Endothelial cell of umbilical vein (primary cell): ENCODE measurements at regions not wholly inside any gene's neighbourhood (a gene's known extent, or its start where the extent isn't known, plus 50 kb on each side); places are given as distances from the start of the nearest gene placed in this dataset.

Experiments used
- BruUV-seq: library from RNA; stranded (reverse); fragments of 400-500 nt; replicated peaks from 2 replicates; lab custom pipeline; 2021; lab: Mats Ljungman, UMichigan
- CTCF ChIA-PET: fragments of 300-600, 350-600 bp; sonication (Branson Sonifier 250); formaldehyde crosslinking; loops from one replicate; lab custom pipeline; 2021; ENCODE audit warnings: antibody characterized with exemption, inconsistent platforms; lab: Charles Lee
- POLR2A ChIA-PET: fragments of 300-600, 350-600 bp; sonication (Branson Sonifier 250); formaldehyde crosslinking; loops from one replicate; lab custom pipeline; 2021; ENCODE audit warnings: antibody characterized with exemption, inconsistent platforms; lab: Charles Lee
- DNase-seq: peaks from one replicate; pipeline ENCODE4 v3.0.0-alpha.2; 2011; ENCODE audit warnings: low read depth, low spot score
- FAIRE-seq: peaks from 2 replicates; lab custom pipeline; 2011; peaks lifted over from hg19 to GRCh38; lab: Jason Lieb, UNC
- H2AFZ ChIP-seq: 2 replicates; pipeline ENCODE4 v1.6.0; 2012; ENCODE audit warnings: low read depth, low read length, control low read depth, inconsistent platforms
- H3K27ac ChIP-seq: 2 replicates; pipeline ENCODE4 v1.5.1; 2011; ENCODE audit warnings: low read depth, mild to moderate bottlenecking, control low read depth, low read length, moderate library complexity; ENCODE audit not compliant: insufficient read depth
- H3K27me3 ChIP-seq, 2 experiments: 2 replicates each; pipeline versions ENCODE4 v1.6.0 to v1.6.1; 2011; ENCODE audit warnings: low read length in 2 of 2, mixed read lengths in 1 of 2; ENCODE audit not compliant: control insufficient read depth in 2 of 2, insufficient read depth in 2 of 2
- H3K36me3 ChIP-seq, 2 experiments: 2 replicates in 1 of 2; 3 replicates in 1 of 2; pipeline ENCODE4 v1.5.1; 2011; ENCODE audit warnings: low read length in 2 of 2, mild to moderate bottlenecking in 1 of 2, moderate library complexity in 1 of 2; ENCODE audit not compliant: control insufficient read depth in 2 of 2, insufficient read depth in 2 of 2; ENCODE audit errors: extremely low read depth in 1 of 2
- H3K4me1 ChIP-seq: 3 replicates; pipeline ENCODE4 v1.5.1; 2011; ENCODE audit warnings: mild to moderate bottlenecking, low read length; ENCODE audit not compliant: control insufficient read depth, insufficient read depth; ENCODE audit errors: extremely low read depth
- H3K4me2 ChIP-seq: 2 replicates; pipeline ENCODE4 v1.6.1; 2011; ENCODE audit warnings: low read length, control low read depth, mixed read lengths; ENCODE audit not compliant: insufficient read depth
- H3K4me3 ChIP-seq, 3 experiments: fragments of 200-600 bp in 1 of 3; sonication (generic), shearing (Covaris generic) in 1 of 3; replicated peaks in 1 of 3; 2 replicates each; pipeline ENCODE4 v1.5.1; 2011 to 2016; ENCODE audit warnings: control low read depth in 3 of 3, low read length in 3 of 3, mild to moderate bottlenecking in 2 of 3, inconsistent platforms in 1 of 3, low read depth in 1 of 3, moderate library complexity in 1 of 3; ENCODE audit not compliant: insufficient read depth in 1 of 3
- H3K79me2 ChIP-seq: 2 replicates; pipeline ENCODE4 v1.6.0; 2012; ENCODE audit warnings: low read length, inconsistent platforms; ENCODE audit not compliant: control insufficient read depth, insufficient read depth
- H3K9ac ChIP-seq: replicated peaks from 2 replicates; pipeline ENCODE3; 2011; ENCODE audit warnings: low read length, control low read depth; ENCODE audit not compliant: insufficient read depth; ENCODE audit errors: extremely low read depth
- H3K9me1 ChIP-seq: replicated peaks from 3 replicates; pipeline ENCODE4 v1.6.0; 2011; ENCODE audit warnings: mild to moderate bottlenecking, low read length; ENCODE audit not compliant: control insufficient read depth, insufficient read depth; ENCODE audit errors: extremely low read depth
- H3K9me3 ChIP-seq: replicated peaks from 2 replicates; pipeline ENCODE4 v1.5.1; 2012; ENCODE audit warnings: low read length, inconsistent platforms; ENCODE audit not compliant: control insufficient read depth, insufficient read depth
- H4K20me1 ChIP-seq: replicated peaks from 2 replicates; pipeline ENCODE3; 2011; ENCODE audit warnings: mild to moderate bottlenecking, low read length; ENCODE audit not compliant: control insufficient read depth, insufficient read depth; ENCODE audit errors: extremely low read depth
- EZH2 ChIP-seq: IDR thresholded peaks from 2 replicates; pipeline ENCODE4 v1.6.1; 2012; ENCODE audit warnings: borderline replicate concordance, low read depth, mild to moderate bottlenecking, moderate library complexity, low read length, inconsistent platforms; ENCODE audit not compliant: severe bottlenecking
- FOS ChIP-seq: IDR thresholded peaks from 2 replicates; pipeline ENCODE4 v1.6.1; 2011; ENCODE audit warnings: mild to moderate bottlenecking, low read length, moderate library complexity, borderline replicate concordance; ENCODE audit not compliant: insufficient read depth
- GATA2 ChIP-seq: IDR thresholded peaks from 2 replicates; pipeline ENCODE4 v1.7.0; 2011; ENCODE audit warnings: low read depth, mild to moderate bottlenecking, moderate library complexity, mixed read lengths, low read length; ENCODE audit not compliant: insufficient read length, insufficient read depth
- JUN ChIP-seq: IDR thresholded peaks from 2 replicates; pipeline ENCODE4 v1.6.1; 2011; ENCODE audit warnings: borderline replicate concordance, low read depth; ENCODE audit not compliant: insufficient read length, insufficient read depth
- MYC ChIP-seq: IDR thresholded peaks from one replicate; pipeline ENCODE4 v1.6.1; 2011; ENCODE audit warnings: mild to moderate bottlenecking, low read depth, low read length
- POLR2A ChIP-seq: IDR thresholded peaks from 2 replicates; pipeline ENCODE4 v1.6.1; 2012; ENCODE audit warnings: low read depth, mild to moderate bottlenecking, control low read depth, low read length
- POLR2AphosphoS5 ChIP-seq: IDR thresholded peaks from 2 replicates; pipeline ENCODE4 v1.6.1; 2012; ENCODE audit warnings: low read depth, mild to moderate bottlenecking, control low read depth, low read length, moderate library complexity; ENCODE audit not compliant: insufficient read depth
- dilution Hi-C: fragments of 300-500 bp; cut with MboI; formaldehyde crosslinking; loops from one replicate; pipeline ENCODE4 v1.15.0; 2019; ENCODE audit warnings: low sequenced_read_pairs; ENCODE audit not compliant: extremely low pct_ligation_motif_present
- intact Hi-C: fragments of 100-400 bp; cut with micrococcal nuclease; formaldehyde crosslinking; loops from one replicate; pipeline ENCODE4 v1.10.0; 2022
- TF ChIP-seq, protein P1 (sequence below): IDR thresholded peaks from 2 replicates; pipeline ENCODE4 v1.6.1; 2011; ENCODE audit not compliant: insufficient read depth, insufficient read length
- TF ChIP-seq, protein P2 (sequence below), 2 donors: IDR thresholded peaks; 1 replicate in 1 of 2; 2 replicates in 1 of 2; pipeline ENCODE4 v1.5.1; 2011; ENCODE audit warnings: low read length in 2 of 2, mild to moderate bottlenecking in 2 of 2, moderate library complexity in 2 of 2, control low read depth in 1 of 2, inconsistent platforms in 1 of 2, low read depth in 1 of 2; ENCODE audit not compliant: insufficient read depth in 1 of 2; ENCODE audit errors: extremely low read depth in 1 of 2

- dilution Hi-C loops = no loop called here
- TF ChIP-seq, protein P1, sequence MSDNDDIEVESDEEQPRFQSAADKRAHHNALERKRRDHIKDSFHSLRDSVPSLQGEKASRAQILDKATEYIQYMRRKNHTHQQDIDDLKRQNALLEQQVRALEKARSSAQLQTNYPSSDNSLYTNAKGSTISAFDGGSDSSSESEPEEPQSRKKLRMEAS = no peak
- no peaks in the 10 kb centered on the region for H3K36me3 ChIP-seq
- H3K4me2 ChIP-seq = no peak overlapping the region
- intact Hi-C loops = no loop called here
- H3K79me2 ChIP-seq = no peaks in the 10 kb centered on the region
- H3K9me3 ChIP-seq = no peaks in the 10 kb centered on the region
- no peak overlapping the region for H3K27ac ChIP-seq
- H3K9me1 ChIP-seq = no peaks in the 10 kb centered on the region
- POLR2A ChIA-PET = no interaction called here
- DNase-seq (no peak), FAIRE-seq (no peak)
- BruUV-seq = no TSS peak
- H2AFZ ChIP-seq = no peak overlapping the region
- no peak overlapping the region for H3K9ac ChIP-seq
- no peak overlapping the region for H3K4me3 ChIP-seq
- no peaks in the 10 kb centered on the region for H3K4me1 ChIP-seq
- no peaks in the 10 kb centered on the region for H3K27me3 ChIP-seq
- H4K20me1 ChIP-seq = no peaks in the 10 kb centered on the region
- CTCF ChIA-PET = no interaction called here
Observed at GRCh38 chr7:52712938-52713337, 322.5 kb upstream of the POM121L12 start.

GRCh38 chr7:52711951-52712350 is 323.5 kb upstream of the POM121L12 start:
- no peak overlapping the region for H3K4me3 ChIP-seq
- no peaks in the 10 kb centered on the region for H3K9me1 ChIP-seq
- dilution Hi-C loops (no loop called here), intact Hi-C loops (no loop called here)
- H3K27me3 ChIP-seq = no peaks in the 10 kb centered on the region
- H2AFZ ChIP-seq = no peak overlapping the region
- no peaks in the 10 kb centered on the region for H3K4me1 ChIP-seq
- no peak overlapping the region for H3K27ac ChIP-seq
- FAIRE-seq (no peak), DNase-seq (no peak)
- POLR2A ChIA-PET = no interaction called here
- H3K9ac ChIP-seq = no peak overlapping the region
- no peaks in the 10 kb centered on the region for H3K79me2 ChIP-seq
- no peaks in the 10 kb centered on the region for H3K36me3 ChIP-seq
- CTCF ChIA-PET = no interaction called here
- TF ChIP-seq, protein P1 = no peak
- no peak for TF ChIP-seq POLR2A
- TF ChIP-seq MYC = no peak
- no peak for TF ChIP-seq POLR2AphosphoS5
- TF ChIP-seq JUN = no peak
- TF ChIP-seq FOS = no peak
- TF ChIP-seq GATA2 = no peak
- TF ChIP-seq EZH2 = no peak
- TF ChIP-seq, protein P2, sequence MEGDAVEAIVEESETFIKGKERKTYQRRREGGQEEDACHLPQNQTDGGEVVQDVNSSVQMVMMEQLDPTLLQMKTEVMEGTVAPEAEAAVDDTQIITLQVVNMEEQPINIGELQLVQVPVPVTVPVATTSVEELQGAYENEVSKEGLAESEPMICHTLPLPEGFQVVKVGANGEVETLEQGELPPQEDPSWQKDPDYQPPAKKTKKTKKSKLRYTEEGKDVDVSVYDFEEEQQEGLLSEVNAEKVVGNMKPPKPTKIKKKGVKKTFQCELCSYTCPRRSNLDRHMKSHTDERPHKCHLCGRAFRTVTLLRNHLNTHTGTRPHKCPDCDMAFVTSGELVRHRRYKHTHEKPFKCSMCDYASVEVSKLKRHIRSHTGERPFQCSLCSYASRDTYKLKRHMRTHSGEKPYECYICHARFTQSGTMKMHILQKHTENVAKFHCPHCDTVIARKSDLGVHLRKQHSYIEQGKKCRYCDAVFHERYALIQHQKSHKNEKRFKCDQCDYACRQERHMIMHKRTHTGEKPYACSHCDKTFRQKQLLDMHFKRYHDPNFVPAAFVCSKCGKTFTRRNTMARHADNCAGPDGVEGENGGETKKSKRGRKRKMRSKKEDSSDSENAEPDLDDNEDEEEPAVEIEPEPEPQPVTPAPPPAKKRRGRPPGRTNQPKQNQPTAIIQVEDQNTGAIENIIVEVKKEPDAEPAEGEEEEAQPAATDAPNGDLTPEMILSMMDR (IDR thresholded peaks at IDR 0.05; ENCODE audit: extremely low read depth in 1 of 2, insufficient read depth in 1 of 2, low read depth in 1 of 2, low read length in 2 of 2) = no peak
- no peaks in the 10 kb centered on the region for H4K20me1 ChIP-seq
- no peak overlapping the region for H3K4me2 ChIP-seq
- BruUV-seq = no TSS peak
- H3K9me3 ChIP-seq = no peaks in the 10 kb centered on the region
